ENCODE measurements at regions not wholly inside any gene's neighbourhood (a gene's known extent, or its start where the extent isn't known, plus 50 kb on each side); places are given as distances from the start of the nearest gene placed in this dataset.
A peak's percentile ranks its signal among the peaks of the same experiment; 100 is the strongest.

GRCh38 chr16:47884116-47884725, 271.6 kb downstream of the ABCC12 start:
- DNase-seq (ENCODE audit: low read depth): no peak
- no peak overlapping the region for H3K4me3 ChIP-seq (ENCODE audit: low read depth, low read length)
- TF ChIP-seq MYC (IDR thresholded peaks at IDR 0.05; ENCODE audit: low read depth, low read length) (no peak), POLR2A (IDR thresholded peaks at IDR 0.05; ENCODE audit: extremely low read depth, insufficient read length) (no peak), MAX (IDR thresholded peaks at IDR 0.05; ENCODE audit: low read depth, low read length) (no peak), CTCF (IDR thresholded peaks at IDR 0.05; ENCODE audit: low read depth, low read length) (no peak)

- no peak for DNase-seq (ENCODE audit: low read depth)
- H3K4me3 ChIP-seq (ENCODE audit: low read depth, low read length): no peak overlapping the region
- TF ChIP-seq POLR2A (IDR thresholded peaks at IDR 0.05; ENCODE audit: extremely low read depth, insufficient read length): no peak
- no peak for TF ChIP-seq MYC (IDR thresholded peaks at IDR 0.05; ENCODE audit: low read depth, low read length)
- TF ChIP-seq MAX (IDR thresholded peaks at IDR 0.05; ENCODE audit: low read depth, low read length): no peak
- TF ChIP-seq CTCF (IDR thresholded peaks at IDR 0.05; ENCODE audit: low read depth, low read length): no peak
Observed at GRCh38 chr16:47881574-47881973, 274.2 kb downstream of the ABCC12 start.

GRCh38 chr16:47880653-47881052, 275.1 kb downstream of the ABCC12 start:
- no peak for TF ChIP-seq MYC (IDR thresholded peaks at IDR 0.05; ENCODE audit: low read depth, low read length)
- TF ChIP-seq MAX (IDR thresholded peaks at IDR 0.05; ENCODE audit: low read depth, low read length): no peak
- no peak for TF ChIP-seq CTCF (IDR thresholded peaks at IDR 0.05; ENCODE audit: low read depth, low read length)
- TF ChIP-seq POLR2A (IDR thresholded peaks at IDR 0.05; ENCODE audit: extremely low read depth, insufficient read length): no peak
- no peak for DNase-seq (ENCODE audit: low read depth)
- no peak overlapping the region for H3K4me3 ChIP-seq (ENCODE audit: low read depth, low read length)

- no peak for TF ChIP-seq POLR2A (IDR thresholded peaks at IDR 0.05; ENCODE audit: extremely low read depth, insufficient read length)
- TF ChIP-seq MYC (IDR thresholded peaks at IDR 0.05; ENCODE audit: low read depth, low read length): no peak
- no peak for TF ChIP-seq MAX (IDR thresholded peaks at IDR 0.05; ENCODE audit: low read depth, low read length)
- no peak overlapping the region for H3K4me3 ChIP-seq (ENCODE audit: low read depth, low read length)
- DNase-seq (ENCODE audit: low read depth): no peak
Observed at GRCh38 chr16:47877166-47877565, 278.6 kb downstream of the ABCC12 start.

GRCh38 chr16:47876511-47876910, 279.3 kb downstream of the ABCC12 start:
- TF ChIP-seq MYC (IDR thresholded peaks at IDR 0.05; ENCODE audit: low read depth, low read length): no peak
- DNase-seq (ENCODE audit: low read depth): no peak
- no peak overlapping the region for H3K4me3 ChIP-seq (ENCODE audit: low read depth, low read length)

- peak; percentile 38 for DNase-seq (ENCODE audit: low read depth)
- no peak overlapping the region for H3K4me3 ChIP-seq (ENCODE audit: low read depth, low read length)
- TF ChIP-seq CTCF (IDR thresholded peaks at IDR 0.05; ENCODE audit: low read depth, low read length) (peak; percentile 54), MAX (IDR thresholded peaks at IDR 0.05; ENCODE audit: low read depth, low read length) (no peak)
Observed at GRCh38 chr16:47873434-47873833, 282.4 kb downstream of the ABCC12 start.

- TF ChIP-seq POLR2A (IDR thresholded peaks at IDR 0.05; ENCODE audit: extremely low read depth, insufficient read length) (no peak), MYC (IDR thresholded peaks at IDR 0.05; ENCODE audit: low read depth, low read length) (no peak), CTCF (IDR thresholded peaks at IDR 0.05; ENCODE audit: low read depth, low read length) (no peak), MAX (IDR thresholded peaks at IDR 0.05; ENCODE audit: low read depth, low read length) (no peak)
- no peak overlapping the region for H3K4me3 ChIP-seq (ENCODE audit: low read depth, low read length)
- DNase-seq (ENCODE audit: low read depth): no peak
Observed at GRCh38 chr16:47872225-47872624, 283.6 kb downstream of the ABCC12 start.
